IMR-90 (cell line): ENCODE measurements at regions not wholly inside any gene's neighbourhood (a gene's known extent, or its start where the extent isn't known, plus 50 kb on each side); places are given as distances from the start of the nearest gene placed in this dataset.

Source experiments
- ATAC-seq: fragments of 200-7000 bp; cut with Tn5 transposase; 2 replicates; pipeline ENCODE4 v1.9.1; 2020; ENCODE audit warnings: low read depth, mild to moderate bottlenecking, moderate library complexity
- BruUV-seq: library from RNA; stranded (reverse); fragments of 400-500 nt; replicated peaks from 2 replicates; lab custom pipeline; 2021; lab: Mats Ljungman, UMichigan
- CTCF ChIA-PET: fragments of 300-600 bp; formaldehyde crosslinking; extraction: SDS; loops from one replicate; lab custom pipeline; 2021; ENCODE audit warnings: antibody characterized with exemption; lab: Yijun Ruan, JAX
- POLR2A ChIA-PET: fragments of 300-600 bp; sonication (Branson Sonifier 250); formaldehyde crosslinking; loops from one replicate; lab custom pipeline; 2022; ENCODE audit warnings: antibody characterized with exemption; ENCODE audit not compliant: unreplicated experiment; lab: Charles Lee
- DNase-seq: peaks from one replicate; pipeline ENCODE4 v3.0.0; 2013
- H2AFZ ChIP-seq: replicated peaks from 2 replicates; pipeline ENCODE3; 2013; ENCODE audit warnings: low read length, mild to moderate bottlenecking; ENCODE audit not compliant: poor library complexity
- H2AK5ac ChIP-seq: 2 replicates; pipeline ENCODE4 v1.6.1; 2013; ENCODE audit warnings: low read depth, low read length, inconsistent platforms
- H2AK9ac ChIP-seq: replicated peaks from 2 replicates; pipeline ENCODE3; 2013; ENCODE audit warnings: mild to moderate bottlenecking, low read depth, low read length, moderate library complexity; ENCODE audit not compliant: poor library complexity
- H2BK120ac ChIP-seq: 2 replicates; pipeline ENCODE4 v1.6.1; 2013; ENCODE audit warnings: low read depth, low read length, inconsistent platforms
- H2BK15ac ChIP-seq: 3 replicates; pipeline ENCODE4 v1.6.1; 2013; ENCODE audit warnings: low read depth, low read length, inconsistent platforms
- H2BK20ac ChIP-seq: 2 replicates; pipeline ENCODE4 v1.6.1; 2013; ENCODE audit warnings: low read depth, mild to moderate bottlenecking, inconsistent platforms, low read length, moderate library complexity
- H2BK5ac ChIP-seq: 2 replicates; pipeline ENCODE4 v1.6.1; 2013; ENCODE audit warnings: mild to moderate bottlenecking, low read depth, low read length, inconsistent platforms; ENCODE audit not compliant: poor library complexity, severe bottlenecking
- H3K14ac ChIP-seq: replicated peaks from 2 replicates; pipeline ENCODE4 v1.6.1; 2013; ENCODE audit warnings: low read depth, low read length, inconsistent platforms
- H3K18ac ChIP-seq: 2 replicates; pipeline ENCODE4 v1.6.1; 2013; ENCODE audit warnings: low read depth, low read length, control low read depth
- H3K23ac ChIP-seq: 2 replicates; pipeline ENCODE4 v1.6.1; 2013; ENCODE audit warnings: low read depth, low read length, inconsistent platforms
- H3K27ac ChIP-seq: 2 replicates; pipeline ENCODE4 v1.5.1; 2013; ENCODE audit warnings: mild to moderate bottlenecking, control low read depth, low read length; ENCODE audit not compliant: insufficient read depth
- H3K27me3 ChIP-seq: 2 replicates; pipeline ENCODE4 v1.6.1; 2013; ENCODE audit warnings: low read length; ENCODE audit not compliant: control insufficient read depth, insufficient read depth
- H3K36me3 ChIP-seq: 2 replicates; pipeline ENCODE4 v1.6.1; 2013; ENCODE audit warnings: low read length, mixed read lengths; ENCODE audit not compliant: control insufficient read depth, insufficient read depth
- H3K4ac ChIP-seq: 2 replicates; pipeline ENCODE4 v1.6.1; 2013; ENCODE audit warnings: low read depth, low read length, inconsistent platforms
- H3K4me1 ChIP-seq: 2 replicates; pipeline ENCODE4 v1.6.1; 2013; ENCODE audit warnings: low read length, mixed read lengths; ENCODE audit not compliant: control insufficient read depth, insufficient read depth
- H3K4me2 ChIP-seq: 2 replicates; pipeline ENCODE4 v1.6.1; 2013; ENCODE audit warnings: low read depth, mild to moderate bottlenecking, control low read depth, low read length, moderate library complexity
- H3K4me3 ChIP-seq: 2 replicates; pipeline ENCODE4 v1.5.1; 2013; ENCODE audit warnings: low read depth, mild to moderate bottlenecking, control low read depth, low read length, moderate library complexity; ENCODE audit not compliant: insufficient read depth
- H3K56ac ChIP-seq: 2 replicates; pipeline ENCODE4 v1.6.1; 2013; ENCODE audit warnings: low read length, inconsistent platforms; ENCODE audit not compliant: insufficient read depth; ENCODE audit errors: extremely low read depth
- H3K79me1 ChIP-seq, 2 experiments: 2 replicates each; pipeline ENCODE4 v1.6.1; 2013; ENCODE audit warnings: low read length in 2 of 2, inconsistent platforms in 1 of 2, low read depth in 1 of 2
- H3K9ac ChIP-seq: 2 replicates; pipeline ENCODE4 v1.6.1; 2013; ENCODE audit warnings: low read depth, low read length, control low read depth
- H3K9me1 ChIP-seq: 2 replicates; pipeline ENCODE4 v1.6.1; 2013; ENCODE audit warnings: low read length, inconsistent platforms; ENCODE audit not compliant: insufficient read depth
- H3K9me3 ChIP-seq: 2 replicates; pipeline ENCODE4 v1.6.1; 2013; ENCODE audit warnings: low read length; ENCODE audit not compliant: control insufficient read depth, insufficient read depth
- H4K20me1 ChIP-seq: 2 replicates; pipeline ENCODE4 v1.6.1; 2013; ENCODE audit warnings: low read length, inconsistent platforms; ENCODE audit not compliant: insufficient read depth
- H4K5ac ChIP-seq: 2 replicates; pipeline ENCODE4 v1.6.1; 2013; ENCODE audit warnings: mild to moderate bottlenecking, low read depth, low read length, control low read depth
- H4K8ac ChIP-seq, 2 experiments: 2 replicates each; pipeline ENCODE4 v1.6.1; 2013; ENCODE audit warnings: low read depth in 2 of 2, low read length in 2 of 2, control low read depth in 1 of 2, inconsistent platforms in 1 of 2
- H4K91ac ChIP-seq: 2 replicates; pipeline ENCODE4 v1.6.1; 2013; ENCODE audit warnings: low read depth, low read length, inconsistent platforms; ENCODE audit not compliant: insufficient read depth
- NFE2L2 ChIP-seq: fragments of 150-350 bp; IDR thresholded peaks from 2 replicates; pipeline ENCODE4 v1.6.1; 2016; ENCODE audit warnings: low read depth, mild to moderate bottlenecking, low read length
- WGBS, 2 experiments: methylation state at CpG; one replicate each; pipeline versions ENCODE4 v1.1.5 to v1.1.7; 2013; ENCODE audit warnings: missing lambda C conversion rate in 2 of 2; ENCODE audit not compliant: insufficient read length in 1 of 2; ENCODE audit errors: extremely low coverage in 2 of 2; 5-methylcytosine and 5-hydroxymethylcytosine counted together
- dilution Hi-C: fragments of 300-500 bp; cut with HindIII; formaldehyde crosslinking; loops from one replicate; pipeline ENCODE4 v1.14.3; 2018; ENCODE audit warnings: low sequenced_read_pairs; ENCODE audit not compliant: unreplicated experiment
- in situ Hi-C: fragments of 300-500 bp; cut with MboI; formaldehyde crosslinking; loops from 3 replicates; pipeline ENCODE4 v1.14.3; 2019; ENCODE audit warnings: low sequenced_read_pairs, inconsistent platforms, mixed read lengths
- intact Hi-C: fragments of 100-400 bp; cut with micrococcal nuclease; formaldehyde crosslinking; loops from 2 replicates; pipeline ENCODE4 v1.10.0; 2022

GRCh38 chr2:8514274-8514662 is 167.6 kb upstream of the ID2 start:
- Histone ChIP-seq H3K4ac (no peak overlapping the region), H2BK120ac (no peak overlapping the region), H2BK20ac (no peak overlapping the region), H3K9ac (no peak overlapping the region), H3K36me3 (no peaks in the 10 kb centered on the region), H2AK9ac (no peak overlapping the region), H4K91ac (no peak overlapping the region), H3K4me3 (no peak overlapping the region), H3K9me1 (no peaks in the 10 kb centered on the region), H4K5ac (no peak overlapping the region), H3K23ac (no peak overlapping the region), H3K14ac (no peak overlapping the region), H2AK5ac (no peak overlapping the region), H2BK5ac (no peak overlapping the region), H3K18ac (no peak overlapping the region), H3K4me1 (peaks cover 3% of the 10 kb centered on the region), H3K27me3 (peaks cover 7% of the 10 kb centered on the region; the same call in 1 of the 2 replicates), H2BK15ac (no peak overlapping the region), H3K56ac (no peak overlapping the region), H3K27ac (no peak overlapping the region), H3K4me2 (no peak overlapping the region), H3K79me1 (no peaks in the 10 kb centered on the region), H3K9me3 (peaks cover 6% of the 10 kb centered on the region; the same call in 1 of the 2 replicates), H4K20me1 (no peaks in the 10 kb centered on the region; the same call in 1 of the 2 replicates), H2AFZ (no peak overlapping the region), H4K8ac (no peak overlapping the region)
- TF ChIP-seq NFE2L2 = no peak
- dilution Hi-C loops = no loop called here
- ChIA-PET CTCF (no interaction called here), POLR2A (no interaction called here)
- intact Hi-C loops = loop anchor here (10.0 kb wide), 1 partner anchor 171 kb away; the partner anchor contains the start of gene ID2
- BruUV-seq = no TSS peak
- in situ Hi-C loops = no loop called here
- DNase-seq (no peak), ATAC-seq (no peak)
- WGBS, 2 experiments = 70% methylated on average over 2 of the region's 4 CpGs; no CpG with 5 or more reads in 1 of the 2 experiments
